ENCODE measurements at regions not wholly inside any gene's neighbourhood (a gene's known extent, or its start where the extent isn't known, plus 50 kb on each side); places are given as distances from the start of the nearest gene placed in this dataset.

DNA sequence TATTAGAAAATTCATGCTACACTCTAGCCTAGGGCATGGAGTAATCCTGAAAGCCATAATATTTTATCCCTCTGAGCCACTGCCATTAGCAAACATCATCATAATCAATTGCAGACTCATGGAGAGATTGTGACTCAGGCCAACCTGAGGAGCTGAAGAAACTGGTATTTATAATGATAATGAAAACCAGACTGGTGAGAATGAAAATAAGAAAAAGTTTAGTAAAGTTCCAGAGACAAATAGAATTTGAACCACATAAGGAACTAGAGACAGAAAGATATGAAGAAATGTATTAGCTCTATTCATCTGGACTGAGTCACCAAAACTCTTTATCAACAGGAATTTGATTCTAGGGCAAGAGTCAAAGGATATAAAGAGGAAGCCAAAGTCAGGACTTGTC, 158.7 kb downstream of the DRD1 start:
- CTCF ChIA-PET: no interaction called here
- Histone ChIP-seq H3K27me3 (ENCODE audit: insufficient read depth) (no peaks in the 10 kb centered on the region), H3F3A (replicated peaks; ENCODE audit: insufficient read depth) (peaks cover 4% of the 10 kb centered on the region), H2AFZ (ENCODE audit: low read depth) (no peak overlapping the region), H3K9ac (no peak overlapping the region), H3K4me1 (ENCODE audit: control insufficient read depth in 1 of 2, insufficient read depth in 2 of 2, low read depth in 1 of 2, low read length in 1 of 2) (no peaks in the 10 kb centered on the region), H4K20me1 (ENCODE audit: insufficient read depth) (no peaks in the 10 kb centered on the region), H3K4me3 (ENCODE audit: low read depth in 2 of 2, low read length in 1 of 2) (no peak overlapping the region), H3K9me2 (no peaks in the 10 kb centered on the region), H3K4me2 (no peak overlapping the region), H3K9me3 (no peaks in the 10 kb centered on the region), H3K36me3 (replicated peaks in 1 of 2; ENCODE audit: control insufficient read depth in 1 of 2, insufficient read depth in 2 of 2, low read length in 1 of 2) (no peaks in the 10 kb centered on the region), H3K79me2 (ENCODE audit: insufficient read depth) (no peaks in the 10 kb centered on the region), H3K27ac (ENCODE audit: low read depth in 2 of 2, low read length in 1 of 2) (peak overlapping the region; percentile 40 to 72; a peak in 3 of 4 replicates)
- no peak for DNase-seq
- POLR2A ChIA-PET: no interaction called here
- TF ChIP-seq SIN3A (IDR thresholded peaks at IDR 0.05; ENCODE audit: borderline replicate concordance, low read depth, low read length) (no peak), EP300 (IDR thresholded peaks at IDR 0.05; ENCODE audit: borderline replicate concordance in 1 of 2, low read depth in 1 of 2, low read length in 1 of 2) (peak in 1 of 2 experiments; percentile 41; a peak in 1 of 4 replicates), TEAD4 (IDR thresholded peaks at IDR 0.05; ENCODE audit: borderline replicate concordance, insufficient read depth) (no peak), RAD21 (IDR thresholded peaks at IDR 0.05; ENCODE audit: low read length) (no peak), GABPA (IDR thresholded peaks at IDR 0.05; ENCODE audit: low read depth) (no peak), RCOR1 (IDR thresholded peaks at IDR 0.05; ENCODE audit: low read length) (no peak), CHD2 (IDR thresholded peaks at IDR 0.05; ENCODE audit: low read length, partially characterized antibody) (no peak), RXRA (IDR thresholded peaks at IDR 0.05; ENCODE audit: borderline replicate concordance, low read depth) (0 out of 2 replicates have a peak, but pooled peaks have one; percentile 36), FOXJ3 (CRISPR knock-in tag; IDR thresholded peaks at IDR 0.05) (no peak), RFX5 (IDR thresholded peaks at IDR 0.05; ENCODE audit: low read length) (no peak), JUND (IDR thresholded peaks at IDR 0.05) (peak; percentile 27; the same call in 1 of the 2 replicates), YY1 (IDR thresholded peaks at IDR 0.05; ENCODE audit: low read depth) (no peak), FOSL2 (IDR thresholded peaks at IDR 0.05; ENCODE audit: borderline replicate concordance, low read depth) (peak; percentile 27; the same call in 1 of the 2 replicates), MXI1 (IDR thresholded peaks at IDR 0.05; ENCODE audit: low read depth, low read length) (no peak), MEF2A (IDR thresholded peaks at IDR 0.05; ENCODE audit: borderline replicate concordance, low read depth) (no peak), POLR2AphosphoS5 (IDR thresholded peaks at IDR 0.05; ENCODE audit: low read depth, low read length) (no peak; the same call in 1 of the 2 replicates), EZH2phosphoT487 (IDR thresholded peaks at IDR 0.05; ENCODE audit: borderline replicate concordance, low read depth) (no peak), FOXM1 (IDR thresholded peaks at IDR 0.05; ENCODE audit: low read depth) (no peak), GATA2 (CRISPR knock-in tag; IDR thresholded peaks at IDR 0.05) (no peak), TCF12 (IDR thresholded peaks at IDR 0.05) (peak; percentile 95), TAF1 (IDR thresholded peaks at IDR 0.05; ENCODE audit: borderline replicate concordance, low read depth, low read length) (no peak), ELF1 (IDR thresholded peaks at IDR 0.05) (no peak)
- TF ChIP-seq, protein P1, sequence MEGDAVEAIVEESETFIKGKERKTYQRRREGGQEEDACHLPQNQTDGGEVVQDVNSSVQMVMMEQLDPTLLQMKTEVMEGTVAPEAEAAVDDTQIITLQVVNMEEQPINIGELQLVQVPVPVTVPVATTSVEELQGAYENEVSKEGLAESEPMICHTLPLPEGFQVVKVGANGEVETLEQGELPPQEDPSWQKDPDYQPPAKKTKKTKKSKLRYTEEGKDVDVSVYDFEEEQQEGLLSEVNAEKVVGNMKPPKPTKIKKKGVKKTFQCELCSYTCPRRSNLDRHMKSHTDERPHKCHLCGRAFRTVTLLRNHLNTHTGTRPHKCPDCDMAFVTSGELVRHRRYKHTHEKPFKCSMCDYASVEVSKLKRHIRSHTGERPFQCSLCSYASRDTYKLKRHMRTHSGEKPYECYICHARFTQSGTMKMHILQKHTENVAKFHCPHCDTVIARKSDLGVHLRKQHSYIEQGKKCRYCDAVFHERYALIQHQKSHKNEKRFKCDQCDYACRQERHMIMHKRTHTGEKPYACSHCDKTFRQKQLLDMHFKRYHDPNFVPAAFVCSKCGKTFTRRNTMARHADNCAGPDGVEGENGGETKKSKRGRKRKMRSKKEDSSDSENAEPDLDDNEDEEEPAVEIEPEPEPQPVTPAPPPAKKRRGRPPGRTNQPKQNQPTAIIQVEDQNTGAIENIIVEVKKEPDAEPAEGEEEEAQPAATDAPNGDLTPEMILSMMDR (IDR thresholded peaks at IDR 0.05): no peak
- TF ChIP-seq, protein P2, sequence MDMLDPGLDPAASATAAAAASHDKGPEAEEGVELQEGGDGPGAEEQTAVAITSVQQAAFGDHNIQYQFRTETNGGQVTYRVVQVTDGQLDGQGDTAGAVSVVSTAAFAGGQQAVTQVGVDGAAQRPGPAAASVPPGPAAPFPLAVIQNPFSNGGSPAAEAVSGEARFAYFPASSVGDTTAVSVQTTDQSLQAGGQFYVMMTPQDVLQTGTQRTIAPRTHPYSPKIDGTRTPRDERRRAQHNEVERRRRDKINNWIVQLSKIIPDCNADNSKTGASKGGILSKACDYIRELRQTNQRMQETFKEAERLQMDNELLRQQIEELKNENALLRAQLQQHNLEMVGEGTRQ (IDR thresholded peaks at IDR 0.05; ENCODE audit: borderline replicate concordance, low read depth, low read length): no peak
- TF ChIP-seq, protein P3, sequence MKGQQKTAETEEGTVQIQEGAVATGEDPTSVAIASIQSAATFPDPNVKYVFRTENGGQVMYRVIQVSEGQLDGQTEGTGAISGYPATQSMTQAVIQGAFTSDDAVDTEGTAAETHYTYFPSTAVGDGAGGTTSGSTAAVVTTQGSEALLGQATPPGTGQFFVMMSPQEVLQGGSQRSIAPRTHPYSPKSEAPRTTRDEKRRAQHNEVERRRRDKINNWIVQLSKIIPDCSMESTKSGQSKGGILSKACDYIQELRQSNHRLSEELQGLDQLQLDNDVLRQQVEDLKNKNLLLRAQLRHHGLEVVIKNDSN (IDR thresholded peaks at IDR 0.05; ENCODE audit: borderline replicate concordance, low read depth): no peak
- TF ChIP-seq, protein P4, sequence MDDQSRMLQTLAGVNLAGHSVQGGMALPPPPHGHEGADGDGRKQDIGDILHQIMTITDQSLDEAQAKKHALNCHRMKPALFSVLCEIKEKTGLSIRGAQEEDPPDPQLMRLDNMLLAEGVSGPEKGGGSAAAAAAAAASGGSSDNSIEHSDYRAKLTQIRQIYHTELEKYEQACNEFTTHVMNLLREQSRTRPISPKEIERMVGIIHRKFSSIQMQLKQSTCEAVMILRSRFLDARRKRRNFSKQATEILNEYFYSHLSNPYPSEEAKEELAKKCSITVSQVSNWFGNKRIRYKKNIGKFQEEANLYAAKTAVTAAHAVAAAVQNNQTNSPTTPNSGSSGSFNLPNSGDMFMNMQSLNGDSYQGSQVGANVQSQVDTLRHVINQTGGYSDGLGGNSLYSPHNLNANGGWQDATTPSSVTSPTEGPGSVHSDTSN (IDR thresholded peaks at IDR 0.05): peak; percentile 64
- TF ChIP-seq, protein P5, sequence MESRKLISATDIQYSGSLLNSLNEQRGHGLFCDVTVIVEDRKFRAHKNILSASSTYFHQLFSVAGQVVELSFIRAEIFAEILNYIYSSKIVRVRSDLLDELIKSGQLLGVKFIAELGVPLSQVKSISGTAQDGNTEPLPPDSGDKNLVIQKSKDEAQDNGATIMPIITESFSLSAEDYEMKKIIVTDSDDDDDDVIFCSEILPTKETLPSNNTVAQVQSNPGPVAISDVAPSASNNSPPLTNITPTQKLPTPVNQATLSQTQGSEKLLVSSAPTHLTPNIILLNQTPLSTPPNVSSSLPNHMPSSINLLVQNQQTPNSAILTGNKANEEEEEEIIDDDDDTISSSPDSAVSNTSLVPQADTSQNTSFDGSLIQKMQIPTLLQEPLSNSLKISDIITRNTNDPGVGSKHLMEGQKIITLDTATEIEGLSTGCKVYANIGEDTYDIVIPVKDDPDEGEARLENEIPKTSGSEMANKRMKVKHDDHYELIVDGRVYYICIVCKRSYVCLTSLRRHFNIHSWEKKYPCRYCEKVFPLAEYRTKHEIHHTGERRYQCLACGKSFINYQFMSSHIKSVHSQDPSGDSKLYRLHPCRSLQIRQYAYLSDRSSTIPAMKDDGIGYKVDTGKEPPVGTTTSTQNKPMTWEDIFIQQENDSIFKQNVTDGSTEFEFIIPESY (IDR thresholded peaks at IDR 0.05; ENCODE audit: borderline replicate concordance, low read depth): no peak
- TF ChIP-seq, protein P6, sequence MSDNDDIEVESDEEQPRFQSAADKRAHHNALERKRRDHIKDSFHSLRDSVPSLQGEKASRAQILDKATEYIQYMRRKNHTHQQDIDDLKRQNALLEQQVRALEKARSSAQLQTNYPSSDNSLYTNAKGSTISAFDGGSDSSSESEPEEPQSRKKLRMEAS (IDR thresholded peaks at IDR 0.05; ENCODE audit: low read depth): no peak
- TF ChIP-seq, protein P7, sequence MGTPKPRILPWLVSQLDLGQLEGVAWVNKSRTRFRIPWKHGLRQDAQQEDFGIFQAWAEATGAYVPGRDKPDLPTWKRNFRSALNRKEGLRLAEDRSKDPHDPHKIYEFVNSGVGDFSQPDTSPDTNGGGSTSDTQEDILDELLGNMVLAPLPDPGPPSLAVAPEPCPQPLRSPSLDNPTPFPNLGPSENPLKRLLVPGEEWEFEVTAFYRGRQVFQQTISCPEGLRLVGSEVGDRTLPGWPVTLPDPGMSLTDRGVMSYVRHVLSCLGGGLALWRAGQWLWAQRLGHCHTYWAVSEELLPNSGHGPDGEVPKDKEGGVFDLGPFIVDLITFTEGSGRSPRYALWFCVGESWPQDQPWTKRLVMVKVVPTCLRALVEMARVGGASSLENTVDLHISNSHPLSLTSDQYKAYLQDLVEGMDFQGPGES (IDR thresholded peaks at IDR 0.05; ENCODE audit: low read depth, low read length): no peak

Data from SK-N-SH (cell line).